Thymus (tissue), 11 donors: ENCODE measurements at regions not wholly inside any gene's neighbourhood (a gene's known extent, or its start where the extent isn't known, plus 50 kb on each side); places are given as distances from the start of the nearest gene placed in this dataset.
"Not testable (repeated sequence)": the region's sequence is repeated elsewhere in the genome, so short reads cannot be mapped to it uniquely, and the experiment has no call there.

Experiments used
- DNase-seq, 9 donors: peaks; one replicate each; pipeline ENCODE4 v3.0.0-alpha.2; 2013; ENCODE audit warnings: low spot score in 9 of 9, low read depth in 6 of 9, missing footprints in 1 of 9
- H3K27ac ChIP-seq, 2 donors: one replicate each; pipeline ENCODE4 v1.5.1; 2013; ENCODE audit warnings: control low read depth in 1 of 2, low read depth in 1 of 2, low read length in 1 of 2, mild to moderate bottlenecking in 1 of 2, moderate library complexity in 1 of 2
- H3K27me3 ChIP-seq, 2 donors: one replicate each; pipeline ENCODE4 v1.5.1; 2013; ENCODE audit warnings: low read length in 1 of 2; ENCODE audit not compliant: control insufficient read depth in 2 of 2, insufficient read depth in 1 of 2
- H3K36me3 ChIP-seq, 2 donors: one replicate each; pipeline ENCODE4 v1.5.1; 2013; ENCODE audit warnings: low read length in 1 of 2, mild to moderate bottlenecking in 1 of 2, moderate library complexity in 1 of 2; ENCODE audit not compliant: control insufficient read depth in 2 of 2, insufficient read depth in 2 of 2
- H3K4me1 ChIP-seq, 2 donors: one replicate each; pipeline ENCODE4 v1.5.1; 2013; ENCODE audit warnings: low read length in 2 of 2; ENCODE audit not compliant: control insufficient read depth in 2 of 2, insufficient read depth in 2 of 2
- H3K4me3 ChIP-seq, 2 donors: one replicate each; pipeline ENCODE4 v1.5.1; 2013; ENCODE audit warnings: low read length in 2 of 2, control low read depth in 1 of 2, mild to moderate bottlenecking in 1 of 2
- H3K9me3 ChIP-seq, 2 donors: one replicate each; pipeline ENCODE4 v1.5.1; 2013; ENCODE audit warnings: low read length in 1 of 2, mild to moderate bottlenecking in 1 of 2; ENCODE audit not compliant: control insufficient read depth in 2 of 2, insufficient read depth in 1 of 2
- WGBS: extraction: QIAGEN DNeasy Blood & Tissue Kit; methylation state at CpG from one replicate; pipeline ENCODE4 v1.1.7; 2013; 5-methylcytosine and 5-hydroxymethylcytosine counted together
- donor health status: healthy.

- Histone ChIP-seq H3K4me1 (no peaks in the 10 kb centered on the region), H3K27ac (no peak overlapping the region), H3K36me3 (peaks cover 0 to 7% of the 10 kb centered on the region in 2 donors), H3K9me3 (peaks cover 0 to 7% of the 10 kb centered on the region in 2 donors), H3K27me3 (no peaks in the 10 kb centered on the region), H3K4me3 (no peak overlapping the region)
- no peak for DNase-seq
- WGBS, result 99% methylated on average over 10 of the region's 10 CpGs
Observed at GRCh38 chr1:245070836-245071615, 83.8 kb upstream of the KIF26B start.

- H3K27ac ChIP-seq, result no peak overlapping the region
- no peak overlapping the region for H3K4me3 ChIP-seq
- WGBS, result 95% methylated on average over 5 of the region's 5 CpGs
- peaks cover 0 to 2% of the 10 kb centered on the region in 2 donors for H3K9me3 ChIP-seq
- no peaks in the 10 kb centered on the region for H3K4me1 ChIP-seq
- no peak for DNase-seq
- H3K27me3 ChIP-seq, result no peaks in the 10 kb centered on the region
- peaks cover 0 to 4% of the 10 kb centered on the region in 2 donors for H3K36me3 ChIP-seq
Observed at GRCh38 chr1:245067257-245067656, 87.5 kb upstream of the KIF26B start.

- DNase-seq, result no peak
- no peaks in the 10 kb centered on the region for H3K27me3 ChIP-seq
- H3K9me3 ChIP-seq, result no peaks in the 10 kb centered on the region
- 96% methylated on average over 5 of the region's 5 CpGs for WGBS
- no peak overlapping the region for H3K4me3 ChIP-seq
- no peaks in the 10 kb centered on the region for H3K4me1 ChIP-seq
- no peak overlapping the region for H3K27ac ChIP-seq
- H3K36me3 ChIP-seq, result no peaks in the 10 kb centered on the region
Observed at GRCh38 chr1:245062741-245063305, 92.0 kb upstream of the KIF26B start.

GRCh38 chr1:245061808-245062207 is 93.0 kb upstream of the KIF26B start:
- DNase-seq, H3K27ac ChIP-seq, H3K4me3 ChIP-seq, H3K36me3 ChIP-seq, H3K4me1 ChIP-seq, H3K9me3 ChIP-seq, H3K27me3 ChIP-seq: not testable (repeated sequence)
- 96% methylated on average over 4 of the region's 4 CpGs for WGBS

- Histone ChIP-seq H3K4me1 (no peaks in the 10 kb centered on the region), H3K36me3 (no peaks in the 10 kb centered on the region), H3K27ac (no peak overlapping the region), H3K27me3 (no peaks in the 10 kb centered on the region), H3K9me3 (no peaks in the 10 kb centered on the region), H3K4me3 (no peak overlapping the region)
- no peak for DNase-seq
- 96% methylated on average over 6 of the region's 6 CpGs for WGBS
Observed at GRCh38 chr1:245060684-245061374, 94.0 kb upstream of the KIF26B start.

GRCh38 chr1:245059806-245060424 is 94.9 kb upstream of the KIF26B start:
- Histone ChIP-seq H3K27ac (no peak overlapping the region), H3K27me3 (no peaks in the 10 kb centered on the region), H3K36me3 (no peaks in the 10 kb centered on the region), H3K4me1 (no peaks in the 10 kb centered on the region), H3K9me3 (no peaks in the 10 kb centered on the region), H3K4me3 (no peak overlapping the region)
- no peak for DNase-seq
- 74% methylated on average over 5 of the region's 5 CpGs for WGBS

GRCh38 chr1:245058882-245059281 is 95.9 kb upstream of the KIF26B start:
- DNase-seq, result no peak
- H3K4me3 ChIP-seq, result no peak overlapping the region
- no peaks in the 10 kb centered on the region for H3K9me3 ChIP-seq
- H3K27me3 ChIP-seq, result no peaks in the 10 kb centered on the region
- no peak overlapping the region for H3K27ac ChIP-seq
- no peaks in the 10 kb centered on the region for H3K4me1 ChIP-seq
- no peaks in the 10 kb centered on the region for H3K36me3 ChIP-seq
- 98% methylated on average over 4 of the region's 4 CpGs for WGBS

GRCh38 chr1:245058436-245058835 is 96.3 kb upstream of the KIF26B start:
- 97% methylated on average over 5 of the region's 5 CpGs for WGBS
- Histone ChIP-seq H3K36me3 (no peaks in the 10 kb centered on the region), H3K4me3 (no peak overlapping the region), H3K4me1 (no peaks in the 10 kb centered on the region), H3K27me3 (no peaks in the 10 kb centered on the region), H3K27ac (no peak overlapping the region), H3K9me3 (no peaks in the 10 kb centered on the region)
- DNase-seq, result no peak

GRCh38 chr1:245056913-245057312 is 97.9 kb upstream of the KIF26B start:
- 96% methylated on average over 7 of the region's 7 CpGs for WGBS
- DNase-seq, result no peak
- peaks cover 0 to 8% of the 10 kb centered on the region in 2 donors for H3K4me1 ChIP-seq
- H3K4me3 ChIP-seq, result no peak overlapping the region
- no peak overlapping the region for H3K27ac ChIP-seq
- H3K27me3 ChIP-seq, result no peaks in the 10 kb centered on the region
- H3K9me3 ChIP-seq, result no peaks in the 10 kb centered on the region
- H3K36me3 ChIP-seq, result no peaks in the 10 kb centered on the region
